DMS 273 treated with DMSO at 0.1 percent for 48 hours (cell line): ENCODE measurements at regions not wholly inside any gene's neighbourhood (a gene's known extent, or its start where the extent isn't known, plus 50 kb on each side); places are given as distances from the start of the nearest gene placed in this dataset.

ENCODE experiments used
- DNase-seq: peaks from one replicate; lab custom pipeline; 2025; lab: John Stamatoyannopoulos, UW

- DNase-seq: no peak
These were observed 126.9 kb downstream of the MRM1 start for GRCh38 chr17:36728030-36728991.

GRCh38 chr17:36730095-36730808 is 128.9 kb downstream of the MRM1 start:
- DNase-seq: no peak

GRCh38 chr17:36730857-36731490 is 129.6 kb downstream of the MRM1 start:
- DNase-seq: no peak

- DNase-seq: no peak
These were observed 130.4 kb downstream of the MRM1 start for GRCh38 chr17:36731811-36732210.

- DNase-seq: no peak
These were observed 131.0 kb downstream of the MRM1 start for GRCh38 chr17:36732351-36732750.

- no peak for DNase-seq
These were observed 135.1 kb downstream of the MRM1 start for GRCh38 chr17:36736201-36737156.

- no peak for DNase-seq
These were observed 137.8 kb downstream of the MRM1 start for GRCh38 chr17:36739208-36739607.

- no peak for DNase-seq
These were observed 138.8 kb downstream of the MRM1 start for GRCh38 chr17:36740157-36740556.

- no peak for DNase-seq
These were observed 139.9 kb downstream of the MRM1 start for GRCh38 chr17:36741019-36741902.

GRCh38 chr17:36742267-36743000 is 141.1 kb downstream of the MRM1 start:
- DNase-seq: no peak

GRCh38 chr17:36743130-36743529 is 141.7 kb downstream of the MRM1 start:
- no peak for DNase-seq

GRCh38 chr17:36746381-36747053 is 145.1 kb downstream of the MRM1 start:
- DNase-seq: no peak

GRCh38 chr17:36747861-36748260 is 146.5 kb downstream of the MRM1 start:
- DNase-seq: no peak

GRCh38 chr17:36748272-36748671 is 146.9 kb downstream of the MRM1 start:
- no peak for DNase-seq

GRCh38 chr17:36749493-36749892 is 148.1 kb downstream of the MRM1 start:
- DNase-seq: no peak

GRCh38 chr17:36750316-36750885 is 149.0 kb downstream of the MRM1 start:
- DNase-seq: no peak

- no peak for DNase-seq
These were observed 150.9 kb downstream of the MRM1 start for GRCh38 chr17:36752096-36752888.

- no peak for DNase-seq
These were observed 154.2 kb downstream of the MRM1 start for GRCh38 chr17:36755586-36755985.
